Esophagus squamous epithelium (tissue), 5 donors: ENCODE measurements at regions not wholly inside any gene's neighbourhood (a gene's known extent, or its start where the extent isn't known, plus 50 kb on each side); places are given as distances from the start of the nearest gene placed in this dataset.

Experiments
- DNase-seq: peaks from one replicate; lab custom pipeline; 2025; lab: John Stamatoyannopoulos, UW
- H3K27ac ChIP-seq, 4 donors: fragments of 200-600 bp; sonication (generic); one replicate each; pipeline ENCODE4 v1.5.1; 2016 to 2019; ENCODE audit warnings: mild to moderate bottlenecking in 1 of 4
- H3K27me3 ChIP-seq, 4 donors: fragments of 200-600 bp; sonication (generic); 1 replicate in 3 of 4; 2 replicates in 1 of 4; pipeline versions ENCODE4 v1.5.1 to v1.6.0; 2017 to 2021; ENCODE audit warnings: antibody characterized with exemption in 1 of 4
- H3K36me3 ChIP-seq, 3 donors: fragments of 200-600 bp; sonication (generic); one replicate each; pipeline ENCODE4 v1.5.1; 2016 to 2019
- H3K4me1 ChIP-seq, 3 donors: fragments of 200-600 bp; sonication (generic); one replicate each; pipeline ENCODE4 v1.5.1; 2017 to 2019
- H3K4me3 ChIP-seq, 4 donors: fragments of 200-600 bp; sonication (generic); 1 replicate in 3 of 4; 2 replicates in 1 of 4; pipeline ENCODE4 v1.5.1; 2016 to 2019; ENCODE audit warnings: mild to moderate bottlenecking in 2 of 4, moderate library complexity in 1 of 4
- H3K9me3 ChIP-seq, 3 donors: fragments of 200-600 bp; sonication (generic); one replicate each; pipeline ENCODE4 v1.5.1; 2016 to 2019
- CTCF ChIP-seq, 6 experiments: fragments of 450-650 bp in 4 of 6; fragments of 200-600 bp in 2 of 6; sonication (generic) in 2 of 6; IDR thresholded peaks; one replicate each; pipeline ENCODE4 v1.5.1; 2016 to 2019; ENCODE audit warnings: antibody characterized with exemption in 6 of 6, mild to moderate bottlenecking in 4 of 6, moderate library complexity in 4 of 6
- POLR2A ChIP-seq, 4 donors: fragments of 450-650 bp; IDR thresholded peaks; one replicate each; pipeline ENCODE4 v1.6.1; 2017; ENCODE audit warnings: antibody characterized with exemption in 4 of 4, mild to moderate bottlenecking in 4 of 4, moderate library complexity in 3 of 4
- WGBS, 2 donors: methylation state at CpG; one replicate each; pipeline ENCODE4 v1.1.5; 2018; 5-methylcytosine and 5-hydroxymethylcytosine counted together
- intact Hi-C: fragments of 100-400 bp; cut with DNase I; formaldehyde crosslinking; loops from one replicate; pipeline ENCODE4 v1.15.0; 2022
- donor health status: DM: yes; HTN: yes; CAD: no.

DNA sequence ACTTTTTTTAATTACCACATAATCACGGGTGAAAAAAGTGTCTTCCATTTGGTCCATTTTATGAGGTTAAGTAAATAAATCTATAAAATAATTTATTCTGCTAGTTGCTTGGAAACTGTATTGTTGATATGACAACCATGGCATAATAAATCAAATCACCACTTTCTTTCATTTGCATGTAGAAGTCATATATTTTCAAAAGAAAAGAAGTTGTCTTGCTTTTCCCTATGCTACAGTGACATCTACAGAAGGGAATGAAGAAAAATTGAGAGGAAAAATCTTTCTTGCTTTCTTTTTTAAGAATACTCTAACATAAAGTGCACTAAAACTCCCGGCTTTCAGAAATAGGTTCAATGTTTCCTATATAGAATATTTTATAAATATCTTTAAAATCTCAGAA, 228.5 kb downstream of the ZBBX start:
- no peaks in the 10 kb centered on the region for H3K36me3 ChIP-seq
- H3K9me3 ChIP-seq: no peaks in the 10 kb centered on the region
- no peaks in the 10 kb centered on the region for H3K27me3 ChIP-seq
- 54 to 58% methylated on average over 2 of the region's 2 CpGs for WGBS, 2 donors
- no peak overlapping the region for H3K27ac ChIP-seq
- no peak for DNase-seq
- H3K4me3 ChIP-seq: no peak overlapping the region
- TF ChIP-seq POLR2A (IDR thresholded peaks at IDR 0.05) (no peak), CTCF (IDR thresholded peaks at IDR 0.05) (no peak)
- no peaks in the 10 kb centered on the region for H3K4me1 ChIP-seq
- intact Hi-C loops: no loop called here

GRCh38 chr3:167148136-167148535, 232.0 kb downstream of the ZBBX start:
- H3K9me3 ChIP-seq: no peaks in the 10 kb centered on the region
- H3K4me1 ChIP-seq: no peaks in the 10 kb centered on the region
- H3K27ac ChIP-seq: no peak overlapping the region
- no peaks in the 10 kb centered on the region for H3K36me3 ChIP-seq
- TF ChIP-seq CTCF (IDR thresholded peaks at IDR 0.05) (no peak), POLR2A (IDR thresholded peaks at IDR 0.05) (no peak)
- H3K4me3 ChIP-seq: no peak overlapping the region
- 60 to 70% methylated on average over 4 of the region's 4 CpGs for WGBS, 2 donors
- no peaks in the 10 kb centered on the region for H3K27me3 ChIP-seq
- intact Hi-C loops: no loop called here
- DNase-seq: no peak

DNA sequence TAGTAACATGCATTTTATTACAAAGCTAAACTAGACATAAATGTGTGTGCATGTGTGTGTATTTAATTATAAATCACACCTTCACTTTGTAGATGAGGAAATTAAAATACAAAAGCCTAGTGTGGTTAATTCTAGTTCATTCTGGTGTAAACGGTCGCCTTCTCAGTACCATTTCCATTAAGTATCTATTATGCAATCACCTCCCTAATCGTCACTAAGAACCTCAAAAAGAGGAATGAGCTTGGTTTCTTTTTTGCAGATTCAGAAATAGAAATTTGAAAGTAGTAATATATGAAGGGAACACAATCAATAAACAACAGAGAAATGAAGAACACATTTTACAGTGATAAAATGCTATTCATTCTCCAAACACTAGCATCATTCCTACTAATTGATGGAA, 233.2 kb downstream of the ZBBX start:
- no peak for DNase-seq
- H3K4me3 ChIP-seq: no peak overlapping the region
- WGBS, 2 donors: 72 to 75% methylated on average over 3 of the region's 3 CpGs
- TF ChIP-seq POLR2A (IDR thresholded peaks at IDR 0.05) (no peak), CTCF (IDR thresholded peaks at IDR 0.05) (no peak)
- H3K9me3 ChIP-seq: no peaks in the 10 kb centered on the region
- intact Hi-C loops: no loop called here
- H3K36me3 ChIP-seq: no peaks in the 10 kb centered on the region
- no peaks in the 10 kb centered on the region for H3K27me3 ChIP-seq
- H3K27ac ChIP-seq: no peak overlapping the region
- H3K4me1 ChIP-seq: no peaks in the 10 kb centered on the region

DNA sequence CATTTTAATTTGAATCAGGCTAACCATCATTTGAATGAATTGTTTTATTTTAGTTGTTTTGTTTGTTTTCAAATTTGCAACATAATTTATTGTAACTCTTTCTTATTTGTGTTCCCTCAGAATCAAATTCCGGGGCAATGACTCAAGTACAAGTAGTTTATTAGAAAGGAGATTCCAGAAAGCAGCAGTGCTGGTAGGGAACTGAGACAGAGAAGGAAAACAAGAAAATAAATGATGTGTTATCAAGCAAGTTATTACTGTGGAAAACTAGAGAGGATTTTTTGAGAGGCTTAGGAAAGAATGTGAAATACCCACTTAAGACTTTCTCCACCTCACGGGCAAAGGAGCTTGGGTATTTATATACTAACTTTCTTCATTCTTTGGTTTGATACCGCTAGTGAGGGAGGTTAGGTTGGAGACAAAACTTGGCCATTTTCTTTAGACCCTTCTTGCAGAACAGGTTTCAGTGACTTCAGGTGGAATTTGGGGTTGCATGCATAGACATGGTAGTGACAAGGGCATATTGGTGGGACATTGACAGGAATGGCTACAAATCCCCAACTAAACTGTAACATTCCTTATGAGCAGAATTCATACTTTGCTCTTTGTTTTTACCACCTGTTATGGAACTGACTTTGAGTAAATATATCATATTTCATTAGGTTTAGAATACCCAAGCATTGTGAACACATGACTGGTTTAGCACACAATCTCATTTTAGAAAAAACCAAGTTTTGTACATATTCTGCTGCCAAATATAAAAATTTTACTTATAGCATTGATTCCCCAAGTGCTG, 254.3 kb downstream of the ZBBX start:
- Histone ChIP-seq H3K27ac (no peak overlapping the region), H3K4me3 (no peak overlapping the region), H3K27me3 (no peaks in the 10 kb centered on the region), H3K4me1 (no peaks in the 10 kb centered on the region), H3K36me3 (no peaks in the 10 kb centered on the region), H3K9me3 (no peaks in the 10 kb centered on the region)
- no peak for DNase-seq
- 40 to 52% methylated on average over 3 of the region's 3 CpGs for WGBS, 2 donors
- intact Hi-C loops: no loop called here
- TF ChIP-seq CTCF (IDR thresholded peaks at IDR 0.05): no peak
- no peak for TF ChIP-seq POLR2A (IDR thresholded peaks at IDR 0.05)

- no peaks in the 10 kb centered on the region for H3K36me3 ChIP-seq
- no peaks in the 10 kb centered on the region for H3K4me1 ChIP-seq
- TF ChIP-seq POLR2A (IDR thresholded peaks at IDR 0.05): no peak
- no peak for TF ChIP-seq CTCF (IDR thresholded peaks at IDR 0.05)
- peaks cover 0 to 9% (median 0%) of the 10 kb centered on the region in 3 donors for H3K9me3 ChIP-seq
- intact Hi-C loops: no loop called here
- no peak overlapping the region for H3K27ac ChIP-seq
- WGBS, 2 donors: 45 to 53% methylated on average over 1 of the region's 1 CpG
- H3K4me3 ChIP-seq: no peak overlapping the region
- DNase-seq: no peak
- H3K27me3 ChIP-seq: no peaks in the 10 kb centered on the region
Observed at GRCh38 chr3:167120828-167121227, 259.3 kb downstream of the ZBBX start.
